Brain microvascular endothelial cell (primary cell): ENCODE measurements at regions not wholly inside any gene's neighbourhood (a gene's known extent, or its start where the extent isn't known, plus 50 kb on each side); places are given as distances from the start of the nearest gene placed in this dataset.

ENCODE experiments used
- DNase-seq: peaks from one replicate; pipeline ENCODE4 v3.0.0-alpha.2; 2020
- H3K27ac ChIP-seq: fragments of 250-450 bp; sonication (Bioruptor Pico); 2 replicates; pipeline ENCODE4 v1.5.1; 2020; ENCODE audit warnings: mild to moderate bottlenecking, moderate library complexity
- H3K27me3 ChIP-seq: fragments of 250-450 bp; sonication (Bioruptor Pico); replicated peaks from 2 replicates; pipeline ENCODE4 v1.5.1; 2020; ENCODE audit warnings: mild to moderate bottlenecking
- H3K36me3 ChIP-seq: fragments of 250-450 bp; sonication (Bioruptor Pico); replicated peaks from 2 replicates; pipeline ENCODE4 v1.5.1; 2020; ENCODE audit warnings: mild to moderate bottlenecking
- H3K4me3 ChIP-seq: 2 replicates; pipeline ENCODE4 v1.5.1; 2011; ENCODE audit warnings: low read depth, mild to moderate bottlenecking, control low read depth, low read length, moderate library complexity
- in situ Hi-C: cut with HindIII; loops from 2 replicates; pipeline ENCODE4 v1.10.0; 2017; ENCODE audit warnings: low sequenced_read_pairs, low pct_ligation_motif_present
- TF ChIP-seq, protein P1 (sequence below): IDR thresholded peaks from 2 replicates; pipeline ENCODE4 v1.5.1; 2011; ENCODE audit warnings: low read depth, mild to moderate bottlenecking, moderate library complexity, low read length, control low read depth, inconsistent platforms; ENCODE audit errors: missing control alignments

DNA sequence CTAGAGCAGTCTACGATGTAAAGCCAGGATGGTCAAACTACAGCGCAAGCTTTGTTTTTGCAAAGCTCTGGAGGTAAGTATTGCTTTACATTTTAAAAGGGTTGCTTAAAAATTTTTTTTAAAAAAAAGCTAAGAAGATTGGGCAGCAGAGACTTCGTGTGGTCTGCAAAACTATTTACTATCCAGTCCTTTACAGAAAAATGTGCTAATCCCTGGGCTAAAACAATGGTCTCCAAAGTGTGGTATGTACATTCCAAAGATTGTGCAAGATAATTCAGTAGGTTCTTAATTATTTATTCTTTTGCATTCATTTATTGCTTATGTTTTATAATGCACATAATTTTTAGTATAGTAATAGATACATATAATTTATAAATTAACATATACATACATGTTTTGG is 113.2 kb downstream of the MFAP3L start:
- no peak for DNase-seq
- Histone ChIP-seq H3K36me3 (no peaks in the 10 kb centered on the region), H3K27ac (no peak overlapping the region), H3K4me3 (no peak overlapping the region), H3K27me3 (no peaks in the 10 kb centered on the region)
- in situ Hi-C loops, result no loop called here
- TF ChIP-seq, protein P1, sequence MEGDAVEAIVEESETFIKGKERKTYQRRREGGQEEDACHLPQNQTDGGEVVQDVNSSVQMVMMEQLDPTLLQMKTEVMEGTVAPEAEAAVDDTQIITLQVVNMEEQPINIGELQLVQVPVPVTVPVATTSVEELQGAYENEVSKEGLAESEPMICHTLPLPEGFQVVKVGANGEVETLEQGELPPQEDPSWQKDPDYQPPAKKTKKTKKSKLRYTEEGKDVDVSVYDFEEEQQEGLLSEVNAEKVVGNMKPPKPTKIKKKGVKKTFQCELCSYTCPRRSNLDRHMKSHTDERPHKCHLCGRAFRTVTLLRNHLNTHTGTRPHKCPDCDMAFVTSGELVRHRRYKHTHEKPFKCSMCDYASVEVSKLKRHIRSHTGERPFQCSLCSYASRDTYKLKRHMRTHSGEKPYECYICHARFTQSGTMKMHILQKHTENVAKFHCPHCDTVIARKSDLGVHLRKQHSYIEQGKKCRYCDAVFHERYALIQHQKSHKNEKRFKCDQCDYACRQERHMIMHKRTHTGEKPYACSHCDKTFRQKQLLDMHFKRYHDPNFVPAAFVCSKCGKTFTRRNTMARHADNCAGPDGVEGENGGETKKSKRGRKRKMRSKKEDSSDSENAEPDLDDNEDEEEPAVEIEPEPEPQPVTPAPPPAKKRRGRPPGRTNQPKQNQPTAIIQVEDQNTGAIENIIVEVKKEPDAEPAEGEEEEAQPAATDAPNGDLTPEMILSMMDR, result no peak

DNA sequence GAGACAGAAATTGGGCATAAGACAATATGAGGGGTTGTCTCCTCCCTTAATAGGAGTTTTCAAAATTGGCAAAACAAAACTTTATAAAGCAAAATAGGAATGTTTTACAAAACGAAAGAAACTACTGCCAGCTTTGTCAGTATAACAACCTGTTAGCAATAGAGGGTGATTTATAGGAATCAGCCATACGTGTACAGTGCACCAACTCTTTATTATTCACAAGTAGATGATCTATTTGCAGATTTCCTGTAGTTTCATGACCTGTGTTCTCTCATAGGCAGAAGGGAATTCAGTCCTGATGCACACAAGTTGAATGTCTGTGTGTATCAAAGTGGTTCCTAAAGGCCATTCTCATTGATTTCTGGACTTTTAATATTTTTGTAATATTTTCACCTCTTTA is 116.3 kb downstream of the MFAP3L start:
- no peaks in the 10 kb centered on the region for H3K36me3 ChIP-seq
- TF ChIP-seq, protein P1, result no peak
- no peak for DNase-seq
- no peak overlapping the region for H3K4me3 ChIP-seq
- no peak overlapping the region for H3K27ac ChIP-seq
- in situ Hi-C loops, result no loop called here
- no peaks in the 10 kb centered on the region for H3K27me3 ChIP-seq

DNA sequence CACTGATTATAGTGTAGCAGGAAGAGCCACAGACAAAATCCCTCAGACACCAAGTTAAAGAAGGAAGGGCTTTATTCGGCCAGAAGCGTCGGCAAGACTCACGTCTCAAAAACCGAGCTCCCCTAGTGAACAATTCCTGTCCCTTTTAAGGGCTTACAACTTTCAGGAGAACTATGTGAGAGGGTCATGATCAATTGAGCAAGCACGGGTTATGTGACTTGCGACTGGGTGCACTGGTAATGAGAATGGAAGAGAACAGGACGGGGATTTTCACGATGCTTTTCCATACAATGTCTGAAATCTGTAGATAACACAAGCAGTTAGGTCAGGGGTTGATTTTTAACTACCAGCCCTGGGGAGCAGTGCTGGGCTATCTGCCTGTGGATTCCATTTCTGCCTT is 116.7 kb downstream of the MFAP3L start:
- H3K27me3 ChIP-seq, result no peaks in the 10 kb centered on the region
- no peak overlapping the region for H3K27ac ChIP-seq
- no peak for DNase-seq
- TF ChIP-seq, protein P1, result no peak
- in situ Hi-C loops, result no loop called here
- H3K4me3 ChIP-seq, result no peak overlapping the region
- no peaks in the 10 kb centered on the region for H3K36me3 ChIP-seq

DNA sequence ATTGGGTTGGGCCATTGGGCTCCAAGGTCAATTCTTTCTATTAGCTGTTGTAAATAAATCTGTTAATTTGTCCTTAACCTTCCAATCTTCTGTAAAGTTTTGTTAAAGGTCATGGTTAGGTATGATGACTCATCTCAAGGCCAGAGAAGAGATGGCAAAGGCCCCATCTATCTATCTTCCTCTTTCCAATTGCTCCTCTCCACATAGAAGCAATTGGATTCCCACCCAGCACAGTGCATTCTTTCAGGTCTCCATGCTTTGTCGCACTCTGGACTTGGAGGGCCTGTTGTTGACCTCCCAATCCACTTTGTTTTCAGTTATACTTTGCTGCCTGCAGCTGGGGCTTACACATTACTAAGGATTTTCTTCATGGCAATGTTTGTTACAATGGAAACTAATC is 118.5 kb downstream of the MFAP3L start:
- H3K27me3 ChIP-seq, result no peaks in the 10 kb centered on the region
- no peak overlapping the region for H3K4me3 ChIP-seq
- no peak overlapping the region for H3K27ac ChIP-seq
- no peak for DNase-seq
- H3K36me3 ChIP-seq, result no peaks in the 10 kb centered on the region
- in situ Hi-C loops, result no loop called here
- TF ChIP-seq, protein P1, result no peak

DNA sequence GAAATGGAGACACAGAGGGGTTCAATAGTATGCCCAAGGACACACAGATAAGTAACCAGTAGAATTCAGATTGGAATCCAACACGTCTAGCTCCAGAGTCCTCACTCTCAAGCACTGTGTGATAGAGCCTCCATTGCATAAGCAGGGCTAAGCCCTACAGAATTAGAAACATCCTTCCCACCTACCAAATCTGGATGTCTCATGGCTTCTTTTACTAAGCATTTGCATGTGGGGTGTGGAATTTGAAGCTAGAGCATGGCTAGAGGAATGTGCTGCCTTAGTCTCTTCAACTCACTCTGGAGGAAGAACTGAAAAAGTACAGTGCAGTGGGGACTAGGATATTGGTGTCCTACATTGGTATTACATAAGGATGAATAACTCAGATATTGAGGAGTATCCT is 119.4 kb downstream of the MFAP3L start:
- in situ Hi-C loops, result no loop called here
- TF ChIP-seq, protein P1, result no peak
- no peak for DNase-seq

DNA sequence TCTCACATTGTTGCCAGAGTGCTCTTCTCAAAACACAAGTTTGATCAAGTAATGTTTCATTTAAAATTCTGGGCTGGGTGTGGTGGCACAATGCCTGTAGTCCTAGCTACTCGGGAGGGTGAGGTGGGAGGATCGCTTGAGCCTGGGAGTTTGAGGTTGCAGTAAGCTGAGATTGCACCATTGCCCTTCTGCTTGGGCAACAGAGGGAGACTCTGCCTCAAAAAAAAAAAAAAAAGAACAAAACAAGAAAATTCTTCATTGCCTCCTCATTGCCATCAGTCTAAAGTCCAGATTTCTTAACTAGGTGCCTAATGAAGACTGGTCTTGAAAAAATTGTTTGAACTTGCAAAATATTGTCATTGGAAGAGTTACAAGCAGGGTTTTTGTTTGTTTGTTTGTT is 120.1 kb downstream of the MFAP3L start:
- no peak overlapping the region for H3K27ac ChIP-seq
- H3K4me3 ChIP-seq, result no peak overlapping the region
- TF ChIP-seq, protein P1, result no peak
- no peak for DNase-seq
- no peaks in the 10 kb centered on the region for H3K27me3 ChIP-seq
- in situ Hi-C loops, result no loop called here
- H3K36me3 ChIP-seq, result no peaks in the 10 kb centered on the region

More for the DNA sequence above, 119.4 kb downstream of the MFAP3L start:
- Histone ChIP-seq H3K27me3 (no peaks in the 10 kb centered on the region), H3K4me3 (no peak overlapping the region), H3K27ac (no peak overlapping the region), H3K36me3 (no peaks in the 10 kb centered on the region)
